CD4-positive, alpha-beta T cell treated with Interleukin-4 for 1 hour (primary cell): ENCODE measurements at regions not wholly inside any gene's neighbourhood (a gene's known extent, or its start where the extent isn't known, plus 50 kb on each side); places are given as distances from the start of the nearest gene placed in this dataset.

Experiments used
- DNase-seq, 2 donors: peaks; one replicate each; pipeline ENCODE4 v3.0.0-alpha.2; 2020 to 2022

- DNase-seq, result no peak
These were observed 151.6 kb upstream of the PDE10A start for GRCh38 chr6:165814679-165815078.

- DNase-seq, result no peak
These were observed 148.5 kb upstream of the PDE10A start for GRCh38 chr6:165811512-165811911.

- no peak for DNase-seq
These were observed 145.0 kb upstream of the PDE10A start for GRCh38 chr6:165808021-165808420.

- no peak for DNase-seq
These were observed 144.4 kb upstream of the PDE10A start for GRCh38 chr6:165807249-165807960.

GRCh38 chr6:165806126-165806810 is 143.2 kb upstream of the PDE10A start:
- DNase-seq, result no peak

GRCh38 chr6:165805636-165806035 is 142.6 kb upstream of the PDE10A start:
- DNase-seq, result no peak

GRCh38 chr6:165805067-165805555 is 142.1 kb upstream of the PDE10A start:
- no peak for DNase-seq

GRCh38 chr6:165804331-165805066 is 141.5 kb upstream of the PDE10A start:
- DNase-seq, result no peak

- no peak for DNase-seq
These were observed 137.3 kb upstream of the PDE10A start for GRCh38 chr6:165800337-165800736.

- DNase-seq, result no peak
These were observed 136.5 kb upstream of the PDE10A start for GRCh38 chr6:165799391-165800153.

- DNase-seq, result no peak
These were observed 135.9 kb upstream of the PDE10A start for GRCh38 chr6:165798991-165799390.

- no peak for DNase-seq
These were observed 131.1 kb upstream of the PDE10A start for GRCh38 chr6:165794179-165794601.

GRCh38 chr6:165793287-165793825 is 130.3 kb upstream of the PDE10A start:
- DNase-seq, result no peak

- DNase-seq, result no peak
These were observed 128.9 kb upstream of the PDE10A start for GRCh38 chr6:165791876-165792437.

GRCh38 chr6:165791306-165791705 is 128.3 kb upstream of the PDE10A start:
- no peak for DNase-seq

GRCh38 chr6:165782812-165783211 is 119.8 kb upstream of the PDE10A start:
- no peak for DNase-seq

- DNase-seq, result no peak
These were observed 119.1 kb upstream of the PDE10A start for GRCh38 chr6:165782134-165782533.

- DNase-seq, result no peak
These were observed 114.6 kb upstream of the PDE10A start for GRCh38 chr6:165777680-165778079.

GRCh38 chr6:165776691-165777090 is 113.7 kb upstream of the PDE10A start:
- no peak for DNase-seq

- no peak for DNase-seq
These were observed 112.7 kb upstream of the PDE10A start for GRCh38 chr6:165775721-165776120.

- DNase-seq, result no peak
These were observed 112.0 kb upstream of the PDE10A start for GRCh38 chr6:165774903-165775601.
